ENCODE measurements at regions not wholly inside any gene's neighbourhood (a gene's known extent, or its start where the extent isn't known, plus 50 kb on each side); places are given as distances from the start of the nearest gene placed in this dataset.

DNA sequence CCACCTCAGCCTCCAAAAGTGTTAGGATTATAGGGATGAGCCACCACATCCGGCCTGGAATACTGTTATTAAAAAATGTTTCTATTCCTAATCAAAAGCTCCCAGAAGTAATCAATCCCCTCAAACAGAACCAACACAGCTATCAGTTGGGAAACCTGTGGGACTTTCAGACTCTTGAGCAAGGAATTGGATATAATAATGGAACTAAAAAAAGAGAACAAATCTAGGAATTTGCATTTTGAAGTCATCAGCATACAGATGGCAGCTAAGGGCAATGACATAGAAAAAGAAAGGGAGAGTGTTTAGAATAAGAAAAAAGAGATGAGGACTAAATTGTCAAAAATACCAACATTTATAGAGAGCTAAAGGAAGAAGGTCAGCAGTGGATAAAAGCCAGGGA, 54.7 kb upstream of the AMN1 start:
- BruUV-seq (replicated peaks) = no TSS peak
- ChIA-PET POLR2A (no interaction called here), CTCF (interaction anchor here (0.8 to 1.0 kb wide), 2 partner anchors 20 to 31 kb away, joined by 3 read pairs; no protein-coding TSS in a partner anchor)
- TF ChIP-seq EZH2 (IDR thresholded peaks at IDR 0.05; ENCODE audit: borderline replicate concordance, low read depth, low read length, severe bottlenecking) = no peak
- TF ChIP-seq POLR2A (IDR thresholded peaks at IDR 0.05; ENCODE audit: low read depth, low read length) = no peak
- no peak for TF ChIP-seq MYC (IDR thresholded peaks at IDR 0.05; ENCODE audit: low read depth, low read length)
- no peak for TF ChIP-seq FOS (IDR thresholded peaks at IDR 0.05; ENCODE audit: borderline replicate concordance, insufficient read depth, low read length)
- TF ChIP-seq, protein P1, sequence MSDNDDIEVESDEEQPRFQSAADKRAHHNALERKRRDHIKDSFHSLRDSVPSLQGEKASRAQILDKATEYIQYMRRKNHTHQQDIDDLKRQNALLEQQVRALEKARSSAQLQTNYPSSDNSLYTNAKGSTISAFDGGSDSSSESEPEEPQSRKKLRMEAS (IDR thresholded peaks at IDR 0.05; ENCODE audit: insufficient read depth, insufficient read length) = no peak
- TF ChIP-seq JUN (IDR thresholded peaks at IDR 0.05; ENCODE audit: borderline replicate concordance, insufficient read depth, insufficient read length, low read depth) = no peak
- no peak for TF ChIP-seq POLR2AphosphoS5 (IDR thresholded peaks at IDR 0.05; ENCODE audit: insufficient read depth, low read depth, low read length)
- no peak for TF ChIP-seq GATA2 (IDR thresholded peaks at IDR 0.05; ENCODE audit: insufficient read depth, insufficient read length, low read depth, low read length)
- TF ChIP-seq, protein P2, sequence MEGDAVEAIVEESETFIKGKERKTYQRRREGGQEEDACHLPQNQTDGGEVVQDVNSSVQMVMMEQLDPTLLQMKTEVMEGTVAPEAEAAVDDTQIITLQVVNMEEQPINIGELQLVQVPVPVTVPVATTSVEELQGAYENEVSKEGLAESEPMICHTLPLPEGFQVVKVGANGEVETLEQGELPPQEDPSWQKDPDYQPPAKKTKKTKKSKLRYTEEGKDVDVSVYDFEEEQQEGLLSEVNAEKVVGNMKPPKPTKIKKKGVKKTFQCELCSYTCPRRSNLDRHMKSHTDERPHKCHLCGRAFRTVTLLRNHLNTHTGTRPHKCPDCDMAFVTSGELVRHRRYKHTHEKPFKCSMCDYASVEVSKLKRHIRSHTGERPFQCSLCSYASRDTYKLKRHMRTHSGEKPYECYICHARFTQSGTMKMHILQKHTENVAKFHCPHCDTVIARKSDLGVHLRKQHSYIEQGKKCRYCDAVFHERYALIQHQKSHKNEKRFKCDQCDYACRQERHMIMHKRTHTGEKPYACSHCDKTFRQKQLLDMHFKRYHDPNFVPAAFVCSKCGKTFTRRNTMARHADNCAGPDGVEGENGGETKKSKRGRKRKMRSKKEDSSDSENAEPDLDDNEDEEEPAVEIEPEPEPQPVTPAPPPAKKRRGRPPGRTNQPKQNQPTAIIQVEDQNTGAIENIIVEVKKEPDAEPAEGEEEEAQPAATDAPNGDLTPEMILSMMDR (IDR thresholded peaks at IDR 0.05; ENCODE audit: extremely low read depth in 1 of 2, insufficient read depth in 1 of 2, low read depth in 1 of 2, low read length in 2 of 2) = no peak
- H4K20me1 ChIP-seq (replicated peaks; ENCODE audit: control insufficient read depth, extremely low read depth, insufficient read depth, low read length) = no peaks in the 10 kb centered on the region
- no peak overlapping the region for H3K4me3 ChIP-seq (replicated peaks in 1 of 3; ENCODE audit: insufficient read depth in 1 of 3, low read depth in 1 of 3, low read length in 3 of 3)
- no peak overlapping the region for H3K9ac ChIP-seq (replicated peaks; ENCODE audit: extremely low read depth, insufficient read depth, low read length)
- dilution Hi-C loops (cut with MboI; ENCODE audit: extremely low pct_ligation_motif_present, low sequenced_read_pairs) (no loop called here), intact Hi-C loops (cut with micrococcal nuclease) (no loop called here)
- H3K36me3 ChIP-seq (ENCODE audit: control insufficient read depth in 2 of 2, extremely low read depth in 1 of 2, insufficient read depth in 2 of 2, low read length in 2 of 2) = no peaks in the 10 kb centered on the region
- H3K27me3 ChIP-seq (ENCODE audit: control insufficient read depth in 2 of 2, insufficient read depth in 2 of 2, low read length in 2 of 2) = no peaks in the 10 kb centered on the region
- H3K9me3 ChIP-seq (replicated peaks; ENCODE audit: control insufficient read depth, insufficient read depth, low read length) = no peaks in the 10 kb centered on the region
- H3K4me2 ChIP-seq (ENCODE audit: insufficient read depth, low read length) = no peak overlapping the region
- FAIRE-seq = no peak
- H3K27ac ChIP-seq (ENCODE audit: insufficient read depth, low read depth, low read length) = no peak overlapping the region
- no peak for DNase-seq (ENCODE audit: low read depth, low spot score)
- H2AFZ ChIP-seq (ENCODE audit: low read depth, low read length) = no peak overlapping the region
- H3K9me1 ChIP-seq (replicated peaks; ENCODE audit: control insufficient read depth, extremely low read depth, insufficient read depth, low read length) = no peaks in the 10 kb centered on the region
- no peaks in the 10 kb centered on the region for H3K79me2 ChIP-seq (ENCODE audit: control insufficient read depth, insufficient read depth, low read length)
- H3K4me1 ChIP-seq (ENCODE audit: control insufficient read depth, extremely low read depth, insufficient read depth, low read length) = no peaks in the 10 kb centered on the region

Data from endothelial cell of umbilical vein (primary cell).